GM23338 (cell line): ENCODE measurements at regions not wholly inside any gene's neighbourhood (a gene's known extent, or its start where the extent isn't known, plus 50 kb on each side); places are given as distances from the start of the nearest gene placed in this dataset.

Experiments used
- ATAC-seq: fragments of 200-7000 bp; cut with Tn5 transposase; 3 replicates; pipeline ENCODE4 v1.9.1; 2020
- DNase-seq: peaks from one replicate; pipeline ENCODE4 v3.0.0-alpha.2; 2015; ENCODE audit warnings: low spot score
- H2AFZ ChIP-seq: fragments of 200-600 bp; sonication (generic); 2 replicates; pipeline ENCODE4 v1.8.0; 2016; ENCODE audit warnings: antibody characterized with exemption, mild to moderate bottlenecking, moderate library complexity
- H3F3A ChIP-seq: fragments of 200-600 bp; sonication (generic); replicated peaks from 2 replicates; pipeline ENCODE4 v1.8.0; 2017; ENCODE audit warnings: antibody characterized with exemption, mixed run types, low read depth
- H3K27ac ChIP-seq: fragments of 200-600 bp; sonication (generic); 2 replicates; pipeline ENCODE4 v1.6.1; 2016; ENCODE audit warnings: low read depth
- H3K27me3 ChIP-seq: fragments of 200-600 bp; sonication (generic); 2 replicates; pipeline ENCODE4 v1.8.0; 2016; ENCODE audit warnings: mild to moderate bottlenecking, mixed run types, moderate library complexity; ENCODE audit not compliant: insufficient read depth
- H3K36me3 ChIP-seq: fragments of 200-600 bp; sonication (generic); 2 replicates; pipeline ENCODE4 v1.8.0; 2016; ENCODE audit warnings: mild to moderate bottlenecking; ENCODE audit not compliant: insufficient read depth
- H3K4me1 ChIP-seq: fragments of 200-600 bp; sonication (generic); 2 replicates; pipeline ENCODE4 v1.8.0; 2016; ENCODE audit warnings: mild to moderate bottlenecking, moderate library complexity; ENCODE audit not compliant: insufficient read depth
- H3K4me2 ChIP-seq: fragments of 200-600 bp; sonication (generic); 2 replicates; pipeline ENCODE4 v1.7.1; 2017; ENCODE audit warnings: mixed run types
- H3K4me3 ChIP-seq: fragments of 200-600 bp; sonication (generic); 2 replicates; pipeline ENCODE4 v1.6.1; 2016; ENCODE audit warnings: mixed run types
- H3K79me2 ChIP-seq: fragments of 200-600 bp; sonication (generic); replicated peaks from 2 replicates; pipeline ENCODE4 v1.8.0; 2017; ENCODE audit warnings: mild to moderate bottlenecking; ENCODE audit not compliant: insufficient read depth
- H3K9me2 ChIP-seq: fragments of 200-600 bp; sonication (generic); 2 replicates; pipeline ENCODE4 v1.8.0; 2017; ENCODE audit not compliant: insufficient read depth
- H4K20me1 ChIP-seq: fragments of 200-600 bp; sonication (generic); replicated peaks from 2 replicates; pipeline ENCODE4 v1.8.0; 2017; ENCODE audit warnings: mild to moderate bottlenecking; ENCODE audit not compliant: insufficient read depth
- H3K27ac Mint-ChIP-seq: 2 replicates; pipeline ENCODE4 v1.8.0; 2020; ENCODE audit warnings: inconsistent platforms, mild to moderate bottlenecking, moderate library complexity, mixed read lengths
- H3K27me3 Mint-ChIP-seq: 3 replicates; pipeline ENCODE4 v1.8.0; 2022; ENCODE audit warnings: low read depth, mild to moderate bottlenecking, moderate library complexity, mixed read lengths, inconsistent platforms; ENCODE audit not compliant: insufficient read depth, poor library complexity
- H3K36me3 Mint-ChIP-seq: 3 replicates; pipeline ENCODE4 v1.8.0; 2021; ENCODE audit warnings: low read depth, mild to moderate bottlenecking, inconsistent platforms, moderate library complexity, mixed read lengths
- H3K4me1 Mint-ChIP-seq: 3 replicates; pipeline ENCODE4 v1.8.0; 2020; ENCODE audit warnings: mild to moderate bottlenecking, inconsistent platforms, mixed read lengths
- H3K4me3 Mint-ChIP-seq: 3 replicates; pipeline ENCODE4 v1.8.0; 2021; ENCODE audit warnings: moderate library complexity, mild to moderate bottlenecking, inconsistent platforms, mixed read lengths
- H3K9me3 Mint-ChIP-seq: 3 replicates; pipeline ENCODE4 v1.8.0; 2020; ENCODE audit warnings: moderate library complexity, mild to moderate bottlenecking, inconsistent platforms, mixed read lengths
- CREB1 ChIP-seq: fragments of 250-450 bp; sonication (Bioruptor Pico); IDR thresholded peaks from 2 replicates; pipeline ENCODE4 v1.5.0; 2020; ENCODE audit warnings: low read depth, mild to moderate bottlenecking, moderate library complexity
- EZH2 ChIP-seq: fragments of 200-600 bp; sonication (generic); IDR thresholded peaks from one replicate; pipeline ENCODE4 v1.8.0; 2017; ENCODE audit warnings: antibody characterized with exemption, mild to moderate bottlenecking, low read depth; ENCODE audit not compliant: unreplicated experiment
- EZH2phosphoT487 ChIP-seq: fragments of 200-600 bp; sonication (generic); IDR thresholded peaks from one replicate; pipeline ENCODE4 v1.8.1; 2018; ENCODE audit warnings: antibody characterized with exemption; ENCODE audit not compliant: unreplicated experiment
- JUNB ChIP-seq: IDR thresholded peaks from one replicate; pipeline ENCODE4 v1.6.1; 2016; ENCODE audit warnings: antibody characterized with exemption; ENCODE audit not compliant: unreplicated experiment
- NANOG ChIP-seq: IDR thresholded peaks from 2 replicates; pipeline ENCODE4 v1.6.1; 2016; ENCODE audit warnings: antibody characterized with exemption, borderline replicate concordance
- POLR2AphosphoS5 ChIP-seq: IDR thresholded peaks from 2 replicates; pipeline ENCODE4 v1.6.1; 2016; ENCODE audit warnings: antibody characterized with exemption, low read depth
- STAT1 ChIP-seq: IDR thresholded peaks from one replicate; pipeline ENCODE4 v1.6.1; 2016; ENCODE audit warnings: antibody characterized with exemption; ENCODE audit not compliant: unreplicated experiment
- ZNF114 ChIP-seq: fragments of 250-450 bp; sonication (Bioruptor Pico); IDR thresholded peaks from 2 replicates; pipeline ENCODE4 v1.5.0; 2020; ENCODE audit warnings: mild to moderate bottlenecking, moderate library complexity
- ZNF331 ChIP-seq: fragments of 250-450 bp; sonication (Bioruptor Pico); IDR thresholded peaks from 2 replicates; pipeline ENCODE4 v1.5.0; 2020; ENCODE audit warnings: low read depth, mild to moderate bottlenecking, moderate library complexity
- TF ChIP-seq, protein P1 (sequence below): IDR thresholded peaks from 2 replicates; pipeline ENCODE4 v1.6.1; 2016; ENCODE audit warnings: antibody characterized with exemption
- TF ChIP-seq, protein P2 (sequence below): IDR thresholded peaks from one replicate; pipeline ENCODE4 v1.6.1; 2018; ENCODE audit warnings: antibody characterized with exemption; ENCODE audit not compliant: unreplicated experiment
- TF ChIP-seq, protein P3 (sequence below), 2 experiments: fragments of 200-600 bp in 1 of 2; sonication (generic) in 1 of 2; conservative IDR thresholded peaks; 2 replicates each; pipeline versions ENCODE4 v1.5.1 to v1.6.1; 2016 to 2017; ENCODE audit warnings: antibody characterized with exemption in 2 of 2, low read depth in 2 of 2, mild to moderate bottlenecking in 2 of 2, moderate library complexity in 1 of 2
- TF ChIP-seq, protein P4 (sequence below): fragments of 250-450 bp; sonication (Bioruptor Pico); IDR thresholded peaks from 2 replicates; pipeline ENCODE4 v1.5.0; 2020; ENCODE audit warnings: mild to moderate bottlenecking, moderate library complexity

DNA sequence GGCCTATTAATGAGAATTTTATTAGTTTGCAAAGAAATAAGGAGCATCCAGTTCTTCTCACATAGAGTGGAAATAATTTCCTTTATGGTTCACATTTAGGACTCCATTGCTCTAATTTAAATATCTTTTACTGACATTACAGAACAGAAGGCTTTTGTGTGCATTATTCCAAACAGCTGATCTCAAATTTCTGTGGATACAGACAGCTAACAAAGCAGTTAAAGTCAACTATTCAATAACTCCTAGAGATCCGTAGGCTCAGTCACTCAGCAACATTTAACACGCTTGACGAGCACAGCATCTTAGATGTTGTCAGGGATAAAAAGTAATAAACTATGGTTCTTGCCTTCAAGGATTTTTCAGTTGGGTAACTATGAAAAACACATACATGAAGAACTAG, 305.8 kb upstream of the SYNCRIP start:
- no peak overlapping the region for H3K4me3 ChIP-seq
- no peaks in the 10 kb centered on the region for H3K79me2 ChIP-seq
- DNase-seq (no peak), ATAC-seq (no peak)
- no peak overlapping the region for H3K4me2 ChIP-seq
- H3K4me1 ChIP-seq: no peaks in the 10 kb centered on the region
- no peaks in the 10 kb centered on the region for H3K27me3 ChIP-seq
- no peaks in the 10 kb centered on the region for H3K9me2 ChIP-seq
- H4K20me1 ChIP-seq: no peaks in the 10 kb centered on the region
- H2AFZ ChIP-seq: no peak overlapping the region
- no peaks in the 10 kb centered on the region for H3K4me1 Mint-ChIP-seq
- no peak overlapping the region for H3K27ac Mint-ChIP-seq
- peaks cover 22% of the 10 kb centered on the region for H3K9me3 Mint-ChIP-seq
- no peak overlapping the region for H3K27ac ChIP-seq
- H3K36me3 ChIP-seq: no peaks in the 10 kb centered on the region
- H3K4me3 Mint-ChIP-seq: no peak overlapping the region
- peaks cover 1% of the 10 kb centered on the region for H3K27me3 Mint-ChIP-seq
- no peaks in the 10 kb centered on the region for H3F3A ChIP-seq
- TF ChIP-seq ZNF331 (CRISPR knock-in tag) (no peak), ZNF114 (no peak), EZH2 (no peak), EZH2phosphoT487 (no peak), JUNB (no peak), NANOG (no peak), CREB1 (CRISPR knock-in tag) (no peak), STAT1 (no peak), POLR2AphosphoS5 (no peak)
- TF ChIP-seq, protein P1, sequence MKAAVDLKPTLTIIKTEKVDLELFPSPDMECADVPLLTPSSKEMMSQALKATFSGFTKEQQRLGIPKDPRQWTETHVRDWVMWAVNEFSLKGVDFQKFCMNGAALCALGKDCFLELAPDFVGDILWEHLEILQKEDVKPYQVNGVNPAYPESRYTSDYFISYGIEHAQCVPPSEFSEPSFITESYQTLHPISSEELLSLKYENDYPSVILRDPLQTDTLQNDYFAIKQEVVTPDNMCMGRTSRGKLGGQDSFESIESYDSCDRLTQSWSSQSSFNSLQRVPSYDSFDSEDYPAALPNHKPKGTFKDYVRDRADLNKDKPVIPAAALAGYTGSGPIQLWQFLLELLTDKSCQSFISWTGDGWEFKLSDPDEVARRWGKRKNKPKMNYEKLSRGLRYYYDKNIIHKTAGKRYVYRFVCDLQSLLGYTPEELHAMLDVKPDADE: no peak
- TF ChIP-seq, protein P2, sequence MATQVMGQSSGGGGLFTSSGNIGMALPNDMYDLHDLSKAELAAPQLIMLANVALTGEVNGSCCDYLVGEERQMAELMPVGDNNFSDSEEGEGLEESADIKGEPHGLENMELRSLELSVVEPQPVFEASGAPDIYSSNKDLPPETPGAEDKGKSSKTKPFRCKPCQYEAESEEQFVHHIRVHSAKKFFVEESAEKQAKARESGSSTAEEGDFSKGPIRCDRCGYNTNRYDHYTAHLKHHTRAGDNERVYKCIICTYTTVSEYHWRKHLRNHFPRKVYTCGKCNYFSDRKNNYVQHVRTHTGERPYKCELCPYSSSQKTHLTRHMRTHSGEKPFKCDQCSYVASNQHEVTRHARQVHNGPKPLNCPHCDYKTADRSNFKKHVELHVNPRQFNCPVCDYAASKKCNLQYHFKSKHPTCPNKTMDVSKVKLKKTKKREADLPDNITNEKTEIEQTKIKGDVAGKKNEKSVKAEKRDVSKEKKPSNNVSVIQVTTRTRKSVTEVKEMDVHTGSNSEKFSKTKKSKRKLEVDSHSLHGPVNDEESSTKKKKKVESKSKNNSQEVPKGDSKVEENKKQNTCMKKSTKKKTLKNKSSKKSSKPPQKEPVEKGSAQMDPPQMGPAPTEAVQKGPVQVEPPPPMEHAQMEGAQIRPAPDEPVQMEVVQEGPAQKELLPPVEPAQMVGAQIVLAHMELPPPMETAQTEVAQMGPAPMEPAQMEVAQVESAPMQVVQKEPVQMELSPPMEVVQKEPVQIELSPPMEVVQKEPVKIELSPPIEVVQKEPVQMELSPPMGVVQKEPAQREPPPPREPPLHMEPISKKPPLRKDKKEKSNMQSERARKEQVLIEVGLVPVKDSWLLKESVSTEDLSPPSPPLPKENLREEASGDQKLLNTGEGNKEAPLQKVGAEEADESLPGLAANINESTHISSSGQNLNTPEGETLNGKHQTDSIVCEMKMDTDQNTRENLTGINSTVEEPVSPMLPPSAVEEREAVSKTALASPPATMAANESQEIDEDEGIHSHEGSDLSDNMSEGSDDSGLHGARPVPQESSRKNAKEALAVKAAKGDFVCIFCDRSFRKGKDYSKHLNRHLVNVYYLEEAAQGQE: no peak
- TF ChIP-seq, protein P3, sequence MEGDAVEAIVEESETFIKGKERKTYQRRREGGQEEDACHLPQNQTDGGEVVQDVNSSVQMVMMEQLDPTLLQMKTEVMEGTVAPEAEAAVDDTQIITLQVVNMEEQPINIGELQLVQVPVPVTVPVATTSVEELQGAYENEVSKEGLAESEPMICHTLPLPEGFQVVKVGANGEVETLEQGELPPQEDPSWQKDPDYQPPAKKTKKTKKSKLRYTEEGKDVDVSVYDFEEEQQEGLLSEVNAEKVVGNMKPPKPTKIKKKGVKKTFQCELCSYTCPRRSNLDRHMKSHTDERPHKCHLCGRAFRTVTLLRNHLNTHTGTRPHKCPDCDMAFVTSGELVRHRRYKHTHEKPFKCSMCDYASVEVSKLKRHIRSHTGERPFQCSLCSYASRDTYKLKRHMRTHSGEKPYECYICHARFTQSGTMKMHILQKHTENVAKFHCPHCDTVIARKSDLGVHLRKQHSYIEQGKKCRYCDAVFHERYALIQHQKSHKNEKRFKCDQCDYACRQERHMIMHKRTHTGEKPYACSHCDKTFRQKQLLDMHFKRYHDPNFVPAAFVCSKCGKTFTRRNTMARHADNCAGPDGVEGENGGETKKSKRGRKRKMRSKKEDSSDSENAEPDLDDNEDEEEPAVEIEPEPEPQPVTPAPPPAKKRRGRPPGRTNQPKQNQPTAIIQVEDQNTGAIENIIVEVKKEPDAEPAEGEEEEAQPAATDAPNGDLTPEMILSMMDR (conservative IDR thresholded peaks at IDR 0.05; ENCODE audit: low read depth in 2 of 2): no peak
- TF ChIP-seq, protein P4, sequence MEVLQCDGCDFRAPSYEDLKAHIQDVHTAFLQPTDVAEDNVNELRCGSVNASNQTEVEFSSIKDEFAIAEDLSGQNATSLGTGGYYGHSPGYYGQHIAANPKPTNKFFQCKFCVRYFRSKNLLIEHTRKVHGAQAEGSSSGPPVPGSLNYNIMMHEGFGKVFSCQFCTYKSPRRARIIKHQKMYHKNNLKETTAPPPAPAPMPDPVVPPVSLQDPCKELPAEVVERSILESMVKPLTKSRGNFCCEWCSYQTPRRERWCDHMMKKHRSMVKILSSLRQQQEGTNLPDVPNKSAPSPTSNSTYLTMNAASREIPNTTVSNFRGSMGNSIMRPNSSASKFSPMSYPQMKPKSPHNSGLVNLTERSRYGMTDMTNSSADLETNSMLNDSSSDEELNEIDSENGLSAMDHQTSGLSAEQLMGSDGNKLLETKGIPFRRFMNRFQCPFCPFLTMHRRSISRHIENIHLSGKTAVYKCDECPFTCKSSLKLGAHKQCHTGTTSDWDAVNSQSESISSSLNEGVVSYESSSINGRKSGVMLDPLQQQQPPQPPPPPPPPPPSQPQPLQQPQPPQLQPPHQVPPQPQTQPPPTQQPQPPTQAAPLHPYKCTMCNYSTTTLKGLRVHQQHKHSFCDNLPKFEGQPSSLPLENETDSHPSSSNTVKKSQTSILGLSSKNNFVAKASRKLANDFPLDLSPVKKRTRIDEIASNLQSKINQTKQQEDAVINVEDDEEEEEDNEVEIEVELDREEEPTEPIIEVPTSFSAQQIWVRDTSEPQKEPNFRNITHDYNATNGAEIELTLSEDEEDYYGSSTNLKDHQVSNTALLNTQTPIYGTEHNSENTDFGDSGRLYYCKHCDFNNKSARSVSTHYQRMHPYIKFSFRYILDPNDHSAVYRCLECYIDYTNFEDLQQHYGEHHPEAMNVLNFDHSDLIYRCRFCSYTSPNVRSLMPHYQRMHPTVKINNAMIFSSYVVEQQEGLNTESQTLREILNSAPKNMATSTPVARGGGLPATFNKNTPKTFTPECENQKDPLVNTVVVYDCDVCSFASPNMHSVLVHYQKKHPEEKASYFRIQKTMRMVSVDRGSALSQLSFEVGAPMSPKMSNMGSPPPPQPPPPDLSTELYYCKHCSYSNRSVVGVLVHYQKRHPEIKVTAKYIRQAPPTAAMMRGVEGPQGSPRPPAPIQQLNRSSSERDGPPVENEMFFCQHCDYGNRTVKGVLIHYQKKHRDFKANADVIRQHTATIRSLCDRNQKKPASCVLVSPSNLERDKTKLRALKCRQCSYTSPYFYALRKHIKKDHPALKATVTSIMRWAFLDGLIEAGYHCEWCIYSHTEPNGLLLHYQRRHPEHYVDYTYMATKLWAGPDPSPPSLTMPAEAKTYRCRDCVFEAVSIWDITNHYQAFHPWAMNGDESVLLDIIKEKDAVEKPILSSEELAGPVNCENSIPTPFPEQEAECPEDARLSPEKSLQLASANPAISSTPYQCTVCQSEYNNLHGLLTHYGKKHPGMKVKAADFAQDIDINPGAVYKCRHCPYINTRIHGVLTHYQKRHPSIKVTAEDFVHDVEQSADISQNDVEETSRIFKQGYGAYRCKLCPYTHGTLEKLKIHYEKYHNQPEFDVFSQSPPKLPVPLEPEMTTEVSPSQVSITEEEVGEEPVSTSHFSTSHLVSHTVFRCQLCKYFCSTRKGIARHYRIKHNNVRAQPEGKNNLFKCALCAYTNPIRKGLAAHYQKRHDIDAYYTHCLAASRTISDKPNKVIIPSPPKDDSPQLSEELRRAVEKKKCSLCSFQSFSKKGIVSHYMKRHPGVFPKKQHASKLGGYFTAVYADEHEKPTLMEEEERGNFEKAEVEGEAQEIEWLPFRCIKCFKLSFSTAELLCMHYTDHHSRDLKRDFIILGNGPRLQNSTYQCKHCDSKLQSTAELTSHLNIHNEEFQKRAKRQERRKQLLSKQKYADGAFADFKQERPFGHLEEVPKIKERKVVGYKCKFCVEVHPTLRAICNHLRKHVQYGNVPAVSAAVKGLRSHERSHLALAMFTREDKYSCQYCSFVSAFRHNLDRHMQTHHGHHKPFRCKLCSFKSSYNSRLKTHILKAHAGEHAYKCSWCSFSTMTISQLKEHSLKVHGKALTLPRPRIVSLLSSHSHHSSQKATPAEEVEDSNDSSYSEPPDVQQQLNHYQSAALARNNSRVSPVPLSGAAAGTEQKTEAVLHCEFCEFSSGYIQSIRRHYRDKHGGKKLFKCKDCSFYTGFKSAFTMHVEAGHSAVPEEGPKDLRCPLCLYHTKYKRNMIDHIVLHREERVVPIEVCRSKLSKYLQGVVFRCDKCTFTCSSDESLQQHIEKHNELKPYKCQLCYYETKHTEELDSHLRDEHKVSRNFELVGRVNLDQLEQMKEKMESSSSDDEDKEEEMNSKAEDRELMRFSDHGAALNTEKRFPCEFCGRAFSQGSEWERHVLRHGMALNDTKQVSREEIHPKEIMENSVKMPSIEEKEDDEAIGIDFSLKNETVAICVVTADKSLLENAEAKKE (CRISPR knock-in tag): no peak
- 0 out of 3 replicates have a peak, but pooled peaks cover 7% of the 10 kb centered on the region for H3K36me3 Mint-ChIP-seq
